Naive thymus-derived CD8-positive, alpha-beta T cell (primary cell): ENCODE measurements at regions not wholly inside any gene's neighbourhood (a gene's known extent, or its start where the extent isn't known, plus 50 kb on each side); places are given as distances from the start of the nearest gene placed in this dataset.

Source experiments
- ATAC-seq, 2 donors: fragments of 150-1000 bp; cut with Tn5 transposase in 1 of 2; sonication (Bioruptor Pico), chemical (Tn5 transposase) in 1 of 2; 1 replicate in 1 of 2; 2 replicates in 1 of 2; pipeline ENCODE4 v1.10.0; 2021; ENCODE audit warnings: mild to moderate bottlenecking in 2 of 2, moderate library complexity in 2 of 2
- POLR2A ChIA-PET: fragments of 350-600 bp; sonication (Branson Sonifier 250); formaldehyde crosslinking; loops from one replicate; lab custom pipeline; 2021; ENCODE audit warnings: antibody characterized with exemption; lab: Charles Lee
- DNase-seq, 10 donors: peaks; one replicate each; pipeline versions ENCODE4 v3.0.0 to v3.0.0-alpha.2; 2020 to 2022
- H3K27ac Mint-ChIP-seq, 10 donors: one replicate each; pipeline ENCODE4 v1.8.0; 2020 to 2022; ENCODE audit warnings: mild to moderate bottlenecking in 10 of 10, mixed read lengths in 10 of 10, moderate library complexity in 4 of 10, inconsistent platforms in 1 of 10
- H3K27me3 Mint-ChIP-seq, 5 donors: one replicate each; pipeline ENCODE4 v1.8.0; 2021 to 2022; ENCODE audit warnings: mixed read lengths in 5 of 5
- H3K36me3 Mint-ChIP-seq, 3 donors: one replicate each; pipeline ENCODE4 v1.8.0; 2020 to 2022; ENCODE audit warnings: mixed read lengths in 3 of 3, mild to moderate bottlenecking in 2 of 3, inconsistent platforms in 1 of 3
- H3K4me1 Mint-ChIP-seq, 4 donors: one replicate each; pipeline ENCODE4 v1.8.0; 2021 to 2022; ENCODE audit warnings: mixed read lengths in 4 of 4
- H3K4me3 Mint-ChIP-seq, 10 donors: one replicate each; pipeline ENCODE4 v1.8.0; 2020 to 2022; ENCODE audit warnings: mild to moderate bottlenecking in 10 of 10, mixed read lengths in 10 of 10, moderate library complexity in 6 of 10, inconsistent platforms in 1 of 10
- H3K9me3 Mint-ChIP-seq, 9 donors: one replicate each; pipeline ENCODE4 v1.8.0; 2020 to 2022; ENCODE audit warnings: mixed read lengths in 9 of 9, mild to moderate bottlenecking in 3 of 9, inconsistent platforms in 1 of 9, moderate library complexity in 1 of 9

- ATAC-seq: no peak
- no peak for DNase-seq
- no peaks in the 10 kb centered on the region for H3K36me3 Mint-ChIP-seq
Measured at GRCh38 chr6:108758884-108759283, 89.3 kb upstream of the ARMC2 start.

GRCh38 chr6:108760126-108761050 is 87.8 kb upstream of the ARMC2 start:
- Mint-ChIP-seq H3K9me3 (no peaks in the 10 kb centered on the region), H3K27ac (no peak overlapping the region), H3K27me3 (peaks cover 0 to 28% (median 5%) of the 10 kb centered on the region in 5 donors), H3K36me3 (no peaks in the 10 kb centered on the region), H3K4me3 (no peak overlapping the region), H3K4me1 (peaks cover 0 to 3% (median 2%) of the 10 kb centered on the region in 4 donors)
- DNase-seq: no peak
- no peak for ATAC-seq
- POLR2A ChIA-PET: no interaction called here

More at GRCh38 chr6:108758884-108759283, 89.3 kb upstream of the ARMC2 start:
- no peak overlapping the region for H3K27ac Mint-ChIP-seq
- POLR2A ChIA-PET: no interaction called here
- peaks cover 0 to 25% (median 5%) of the 10 kb centered on the region in 5 donors for H3K27me3 Mint-ChIP-seq
- peaks cover 0 to 3% (median 2%) of the 10 kb centered on the region in 4 donors for H3K4me1 Mint-ChIP-seq
- H3K4me3 Mint-ChIP-seq: no peak overlapping the region
- H3K9me3 Mint-ChIP-seq: no peaks in the 10 kb centered on the region

GRCh38 chr6:108762394-108762793 is 85.8 kb upstream of the ARMC2 start:
- Mint-ChIP-seq H3K27me3 (peaks cover 0 to 28% (median 5%) of the 10 kb centered on the region in 5 donors), H3K36me3 (no peaks in the 10 kb centered on the region), H3K9me3 (no peaks in the 10 kb centered on the region), H3K27ac (peak overlapping the region in 1 of 10 donors; percentile 26), H3K4me3 (no peak overlapping the region), H3K4me1 (peaks cover under 1 to 4% (median 3%) of the 10 kb centered on the region in 4 donors)
- POLR2A ChIA-PET: no interaction called here
- ATAC-seq (no peak), DNase-seq (no peak)

- Mint-ChIP-seq H3K9me3 (no peaks in the 10 kb centered on the region), H3K4me3 (no peak overlapping the region), H3K4me1 (peaks cover 8 to 9% (median 9%) of the 10 kb centered on the region in 4 donors), H3K27ac (no peak overlapping the region), H3K36me3 (peaks cover 0 to 3% (median 0%) of the 10 kb centered on the region in 3 donors), H3K27me3 (peaks cover 0 to 28% (median 5%) of the 10 kb centered on the region in 5 donors)
- ATAC-seq: no peak
- DNase-seq: no peak
- POLR2A ChIA-PET: no interaction called here
Measured at GRCh38 chr6:108763931-108764579, 84.2 kb upstream of the ARMC2 start.

GRCh38 chr6:108764580-108764950 is 83.7 kb upstream of the ARMC2 start:
- Mint-ChIP-seq H3K36me3 (peaks cover 0 to 3% (median 0%) of the 10 kb centered on the region in 3 donors), H3K27ac (no peak overlapping the region), H3K4me3 (no peak overlapping the region), H3K27me3 (peaks cover 0 to 28% (median 5%) of the 10 kb centered on the region in 5 donors), H3K4me1 (peaks cover 8 to 9% (median 9%) of the 10 kb centered on the region in 4 donors), H3K9me3 (no peaks in the 10 kb centered on the region)
- POLR2A ChIA-PET: no interaction called here
- DNase-seq: no peak
- no peak for ATAC-seq

DNA sequence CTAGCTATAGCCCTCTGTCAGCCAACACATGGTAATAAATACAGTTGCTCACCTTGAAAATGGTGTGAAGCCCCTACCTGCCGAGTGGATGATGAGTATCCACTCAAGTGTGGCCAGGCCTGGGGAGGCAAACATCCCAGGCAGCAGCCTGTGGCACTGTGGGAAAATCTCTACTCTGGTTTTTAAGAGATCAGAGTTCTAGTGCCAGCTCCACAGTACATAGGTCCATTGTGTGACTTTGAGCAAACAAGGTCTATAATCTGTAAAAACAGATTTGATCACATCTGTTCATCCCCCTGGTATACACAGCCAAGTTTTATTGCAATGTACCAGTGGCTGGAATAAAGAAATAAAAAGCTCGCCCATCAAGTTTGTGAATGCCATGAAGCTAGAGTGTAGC is 82.7 kb upstream of the ARMC2 start:
- H3K4me3 Mint-ChIP-seq: no peak overlapping the region
- POLR2A ChIA-PET: no interaction called here
- H3K27me3 Mint-ChIP-seq: peaks cover 0 to 26% (median 5%) of the 10 kb centered on the region in 5 donors
- peaks cover 8 to 9% (median 9%) of the 10 kb centered on the region in 4 donors for H3K4me1 Mint-ChIP-seq
- H3K36me3 Mint-ChIP-seq: peaks cover 0 to 6% (median 0%) of the 10 kb centered on the region in 3 donors
- no peak for DNase-seq
- H3K9me3 Mint-ChIP-seq: no peaks in the 10 kb centered on the region
- no peak for ATAC-seq
- H3K27ac Mint-ChIP-seq: no peak overlapping the region

GRCh38 chr6:108766419-108766818 is 81.8 kb upstream of the ARMC2 start:
- H3K36me3 Mint-ChIP-seq: peaks cover 0 to 6% (median 3%) of the 10 kb centered on the region in 3 donors
- ATAC-seq (no peak), DNase-seq (no peak)
- POLR2A ChIA-PET: no interaction called here
- H3K27ac Mint-ChIP-seq: no peak overlapping the region
- no peaks in the 10 kb centered on the region for H3K9me3 Mint-ChIP-seq
- no peak overlapping the region for H3K4me3 Mint-ChIP-seq
- peaks cover 0 to 16% (median 1%) of the 10 kb centered on the region in 5 donors for H3K27me3 Mint-ChIP-seq
- H3K4me1 Mint-ChIP-seq: peaks cover 8 to 9% (median 9%) of the 10 kb centered on the region in 4 donors

GRCh38 chr6:108766886-108767285 is 81.3 kb upstream of the ARMC2 start:
- Mint-ChIP-seq H3K27ac (no peak overlapping the region), H3K27me3 (peaks cover 0 to 12% (median 1%) of the 10 kb centered on the region in 5 donors), H3K4me1 (peaks cover 8 to 9% (median 9%) of the 10 kb centered on the region in 4 donors), H3K4me3 (no peak overlapping the region), H3K36me3 (peaks cover 0 to 7% (median 6%) of the 10 kb centered on the region in 3 donors), H3K9me3 (no peaks in the 10 kb centered on the region)
- POLR2A ChIA-PET: no interaction called here
- no peak for DNase-seq
- ATAC-seq: no peak

DNA sequence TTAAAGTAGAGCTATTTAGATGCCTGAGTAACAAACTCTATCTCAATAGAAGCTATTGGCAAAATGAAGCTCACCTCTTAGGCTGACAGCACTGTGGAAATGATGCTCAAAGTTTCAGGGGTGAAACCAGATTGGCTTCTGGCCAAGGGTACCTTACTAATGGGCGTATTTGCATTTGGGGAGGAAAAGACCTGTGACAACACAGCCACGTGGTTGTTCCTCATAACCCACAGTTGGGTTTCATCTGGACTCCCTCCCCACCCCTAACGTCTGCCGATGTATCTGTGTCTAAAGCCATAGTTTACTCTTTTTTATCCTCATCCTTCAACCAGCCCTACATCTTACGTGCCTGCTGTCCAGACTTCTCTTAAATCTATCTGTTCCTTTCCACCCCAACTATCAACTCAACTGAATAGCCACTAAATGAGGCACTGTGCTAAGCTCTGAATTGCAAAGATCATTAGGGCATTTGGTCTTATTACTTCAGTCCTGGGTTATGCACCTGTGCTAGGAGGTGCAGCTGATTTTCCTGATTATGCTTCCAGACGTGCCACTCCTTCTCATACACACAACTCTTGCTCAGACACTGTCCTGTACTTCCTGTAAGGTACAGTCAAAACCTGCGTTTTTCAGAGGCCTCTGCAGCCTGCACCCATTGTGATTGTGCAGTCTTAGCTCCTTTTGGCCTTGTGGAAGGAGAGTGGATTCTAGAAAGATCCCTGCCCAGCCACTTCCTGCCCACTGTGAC is 80.6 kb upstream of the ARMC2 start:
- H3K36me3 Mint-ChIP-seq: peaks cover 0 to 7% (median 6%) of the 10 kb centered on the region in 3 donors
- H3K27me3 Mint-ChIP-seq: peaks cover 0 to 7% (median 3%) of the 10 kb centered on the region in 5 donors
- POLR2A ChIA-PET: no interaction called here
- DNase-seq (no peak), ATAC-seq (no peak)
- no peak overlapping the region for H3K4me3 Mint-ChIP-seq
- peak overlapping the region in 1 of 10 donors; percentile 7 for H3K27ac Mint-ChIP-seq
- H3K4me1 Mint-ChIP-seq: peaks cover 6 to 9% (median 7%) of the 10 kb centered on the region in 4 donors
- H3K9me3 Mint-ChIP-seq: no peaks in the 10 kb centered on the region

DNA sequence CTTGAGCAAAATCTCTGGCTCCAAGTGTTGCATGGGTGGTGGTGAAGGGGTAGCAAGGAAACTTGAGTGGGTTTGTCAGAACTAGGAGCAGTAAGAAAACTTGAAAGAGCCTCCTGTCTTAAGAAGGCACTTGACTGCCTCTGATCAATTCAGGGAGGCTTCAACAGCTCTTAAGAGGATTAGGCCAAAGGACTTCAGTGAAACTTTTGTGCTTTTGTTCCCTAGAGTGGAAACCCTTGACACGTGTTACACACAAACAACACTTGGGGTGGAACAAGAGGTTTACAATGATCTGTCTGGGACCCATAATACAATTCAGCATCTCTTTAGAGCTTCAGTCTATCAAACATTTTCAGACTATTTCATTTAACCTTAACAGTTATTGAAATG is 80.1 kb upstream of the ARMC2 start:
- Mint-ChIP-seq H3K4me3 (no peak overlapping the region), H3K27ac (no peak overlapping the region), H3K27me3 (peaks cover 0 to 6% (median 3%) of the 10 kb centered on the region in 5 donors), H3K36me3 (peaks cover 0 to 7% (median 6%) of the 10 kb centered on the region in 3 donors), H3K4me1 (peaks cover 6 to 9% (median 7%) of the 10 kb centered on the region in 4 donors), H3K9me3 (no peaks in the 10 kb centered on the region)
- DNase-seq (no peak), ATAC-seq (no peak)
- POLR2A ChIA-PET: no interaction called here

DNA sequence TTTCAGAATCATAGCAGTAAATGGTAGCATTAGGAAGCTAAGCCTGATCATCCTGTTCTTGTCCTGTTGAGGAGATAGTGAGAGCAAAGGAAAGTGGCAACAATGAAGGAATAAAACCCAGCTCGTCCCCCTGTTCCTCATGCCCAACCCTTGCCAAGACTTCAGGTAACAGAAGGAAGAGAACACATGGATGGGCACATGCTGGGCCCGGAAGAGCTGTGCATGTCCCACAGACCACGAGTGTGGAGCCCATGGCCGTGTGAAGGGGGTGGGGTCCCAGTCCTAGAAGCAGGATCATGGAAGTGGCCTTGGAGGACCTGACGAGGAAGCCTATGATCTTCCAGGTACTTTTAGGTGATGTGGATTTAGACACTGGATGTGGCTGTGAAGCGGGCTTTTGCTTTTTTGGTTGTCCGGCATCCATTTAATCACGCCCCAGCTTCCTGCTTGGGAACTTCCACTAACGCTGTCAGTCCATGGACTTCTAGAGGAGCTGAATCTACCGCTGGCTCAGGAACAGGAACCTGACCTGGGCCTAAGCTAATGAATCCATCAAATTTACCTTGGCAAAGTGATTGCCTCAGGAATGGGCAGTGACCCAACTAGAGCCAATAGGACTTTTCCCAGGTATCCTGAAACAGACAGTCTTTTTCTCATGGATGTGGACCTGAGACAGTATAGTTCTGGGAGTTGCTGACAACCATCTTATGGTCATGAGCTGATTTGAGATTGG is 79.3 kb upstream of the ARMC2 start:
- peaks cover 0 to 6% (median 2%) of the 10 kb centered on the region in 5 donors for H3K27me3 Mint-ChIP-seq
- no peak for ATAC-seq
- peaks cover 0 to 7% (median 6%) of the 10 kb centered on the region in 3 donors for H3K36me3 Mint-ChIP-seq
- no peak overlapping the region for H3K4me3 Mint-ChIP-seq
- no peak for DNase-seq
- H3K4me1 Mint-ChIP-seq: peaks cover 6 to 8% (median 7%) of the 10 kb centered on the region in 4 donors
- H3K27ac Mint-ChIP-seq: no peak overlapping the region
- no peaks in the 10 kb centered on the region for H3K9me3 Mint-ChIP-seq
- POLR2A ChIA-PET: interaction anchor here (1.5 kb wide), 1 partner anchor 9 kb away, joined by 3 read pairs; no protein-coding TSS in a partner anchor

DNA sequence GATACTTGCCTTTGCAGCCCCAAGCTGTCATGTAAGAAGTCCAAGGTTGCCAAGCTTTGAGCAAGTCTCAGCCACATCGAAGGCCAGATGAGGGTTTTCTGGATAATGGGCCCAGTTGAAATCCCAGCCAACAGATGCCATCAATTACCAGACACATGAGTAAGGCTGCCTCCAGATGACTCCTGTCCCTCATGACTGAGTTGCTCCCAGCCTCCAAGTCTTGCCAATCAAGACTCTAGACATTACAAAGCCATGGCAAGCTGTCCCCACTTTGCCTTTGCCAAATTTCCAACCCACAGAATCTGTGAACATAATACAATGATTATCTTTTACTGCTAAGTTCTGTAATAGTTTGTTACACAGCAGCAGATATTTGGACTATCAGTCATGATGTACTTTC is 76.8 kb upstream of the ARMC2 start:
- H3K4me1 Mint-ChIP-seq: peaks cover 6 to 8% (median 6%) of the 10 kb centered on the region in 4 donors
- H3K27ac Mint-ChIP-seq: no peak overlapping the region
- H3K36me3 Mint-ChIP-seq: peaks cover 0 to 7% (median 6%) of the 10 kb centered on the region in 3 donors
- no peak overlapping the region for H3K4me3 Mint-ChIP-seq
- no peaks in the 10 kb centered on the region for H3K9me3 Mint-ChIP-seq
- peaks cover 0 to 4% (median 0%) of the 10 kb centered on the region in 5 donors for H3K27me3 Mint-ChIP-seq
- no peak for DNase-seq
- POLR2A ChIA-PET: no interaction called here
- no peak for ATAC-seq
